Right atrium auricular region (tissue), 2 donors: ENCODE measurements at regions not wholly inside any gene's neighbourhood (a gene's known extent, or its start where the extent isn't known, plus 50 kb on each side); places are given as distances from the start of the nearest gene placed in this dataset.

ENCODE experiments used
- DNase-seq: peaks from one replicate; pipeline ENCODE4 v3.0.0-alpha.2; 2019; ENCODE audit warnings: low spot score
- H3K27ac ChIP-seq, 2 donors: fragments of 200-600 bp; sonication (generic); 1 replicate in 1 of 2; 2 replicates in 1 of 2; pipeline ENCODE4 v1.5.1; 2016 to 2019
- H3K27me3 ChIP-seq, 2 donors: fragments of 200-600 bp; sonication (generic); one replicate each; pipeline versions ENCODE4 v1.5.1 to v1.6.0; 2017 to 2019
- H3K36me3 ChIP-seq: fragments of 200-600 bp; sonication (generic); one replicate; pipeline ENCODE4 v1.5.1; 2016
- H3K4me1 ChIP-seq, 2 donors: fragments of 200-600 bp; sonication (generic); one replicate each; pipeline versions ENCODE4 v1.5.1 to v1.6.0; 2017 to 2019
- H3K4me3 ChIP-seq, 2 donors: fragments of 200-600 bp; sonication (generic); 1 replicate in 1 of 2; 2 replicates in 1 of 2; pipeline ENCODE4 v1.5.1; 2017 to 2019; ENCODE audit warnings: mild to moderate bottlenecking in 1 of 2, moderate library complexity in 1 of 2
- H3K9me3 ChIP-seq, 2 donors: fragments of 200-600 bp; sonication (generic); one replicate each; pipeline ENCODE4 v1.5.1; 2019
- TF ChIP-seq, protein P1 (sequence below), 2 donors: fragments of 200-600 bp; sonication (generic); IDR thresholded peaks; one replicate each; pipeline ENCODE4 v1.5.1; 2019; ENCODE audit warnings: antibody characterized with exemption in 2 of 2

DNA sequence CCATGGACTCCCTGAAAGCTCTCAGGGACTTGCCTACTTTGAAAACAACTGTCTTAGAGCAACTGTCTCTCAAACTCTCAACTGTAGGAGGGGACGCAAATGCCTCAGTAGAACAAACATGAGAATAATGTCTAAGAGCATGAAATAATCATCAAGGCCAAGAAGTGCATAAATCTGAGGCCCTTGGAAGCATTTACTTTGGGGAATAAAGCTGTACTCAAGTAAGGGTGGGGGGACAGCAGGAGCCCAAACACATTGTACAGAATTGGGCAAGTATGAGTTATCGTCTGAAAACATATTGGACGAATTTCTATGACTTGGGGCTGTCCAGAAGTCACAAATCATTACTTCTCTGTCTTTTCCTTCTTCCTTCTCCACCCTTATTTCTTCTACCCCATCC lies 96.3 kb upstream of the HMHB1 start:
- peak overlapping the region in 1 of 2 donors; percentile 7 for H3K27ac ChIP-seq
- no peaks in the 10 kb centered on the region for H3K9me3 ChIP-seq
- H3K4me3 ChIP-seq = no peak overlapping the region
- DNase-seq = no peak
- peaks cover 0 to 24% of the 10 kb centered on the region in 2 donors for H3K4me1 ChIP-seq
- no peaks in the 10 kb centered on the region for H3K36me3 ChIP-seq
- TF ChIP-seq, protein P1, sequence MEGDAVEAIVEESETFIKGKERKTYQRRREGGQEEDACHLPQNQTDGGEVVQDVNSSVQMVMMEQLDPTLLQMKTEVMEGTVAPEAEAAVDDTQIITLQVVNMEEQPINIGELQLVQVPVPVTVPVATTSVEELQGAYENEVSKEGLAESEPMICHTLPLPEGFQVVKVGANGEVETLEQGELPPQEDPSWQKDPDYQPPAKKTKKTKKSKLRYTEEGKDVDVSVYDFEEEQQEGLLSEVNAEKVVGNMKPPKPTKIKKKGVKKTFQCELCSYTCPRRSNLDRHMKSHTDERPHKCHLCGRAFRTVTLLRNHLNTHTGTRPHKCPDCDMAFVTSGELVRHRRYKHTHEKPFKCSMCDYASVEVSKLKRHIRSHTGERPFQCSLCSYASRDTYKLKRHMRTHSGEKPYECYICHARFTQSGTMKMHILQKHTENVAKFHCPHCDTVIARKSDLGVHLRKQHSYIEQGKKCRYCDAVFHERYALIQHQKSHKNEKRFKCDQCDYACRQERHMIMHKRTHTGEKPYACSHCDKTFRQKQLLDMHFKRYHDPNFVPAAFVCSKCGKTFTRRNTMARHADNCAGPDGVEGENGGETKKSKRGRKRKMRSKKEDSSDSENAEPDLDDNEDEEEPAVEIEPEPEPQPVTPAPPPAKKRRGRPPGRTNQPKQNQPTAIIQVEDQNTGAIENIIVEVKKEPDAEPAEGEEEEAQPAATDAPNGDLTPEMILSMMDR (IDR thresholded peaks at IDR 0.05) = no peak
- H3K27me3 ChIP-seq = no peaks in the 10 kb centered on the region

DNA sequence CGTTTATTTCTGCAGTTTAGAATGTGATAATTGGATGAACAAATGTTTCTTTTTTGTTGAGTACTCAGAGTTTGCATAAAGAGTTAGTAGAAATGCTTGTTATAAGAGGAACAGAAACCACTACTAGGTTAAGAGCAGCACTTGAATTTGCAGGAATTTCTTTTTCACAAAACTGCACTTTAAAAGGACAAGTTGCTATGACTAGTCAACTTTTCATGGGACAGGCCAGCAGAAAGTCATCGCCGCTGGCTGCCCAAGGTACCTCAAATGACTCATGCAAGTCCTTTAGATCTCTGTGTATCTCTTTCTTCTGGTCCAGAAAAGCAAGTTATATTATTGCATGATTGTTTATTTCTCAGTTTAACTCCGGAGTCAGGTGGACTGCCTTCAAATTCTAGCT lies 97.3 kb upstream of the HMHB1 start:
- Histone ChIP-seq H3K4me1 (peaks cover 0 to 24% of the 10 kb centered on the region in 2 donors), H3K27ac (no peak overlapping the region)
- peak; percentile 61 for DNase-seq

DNA sequence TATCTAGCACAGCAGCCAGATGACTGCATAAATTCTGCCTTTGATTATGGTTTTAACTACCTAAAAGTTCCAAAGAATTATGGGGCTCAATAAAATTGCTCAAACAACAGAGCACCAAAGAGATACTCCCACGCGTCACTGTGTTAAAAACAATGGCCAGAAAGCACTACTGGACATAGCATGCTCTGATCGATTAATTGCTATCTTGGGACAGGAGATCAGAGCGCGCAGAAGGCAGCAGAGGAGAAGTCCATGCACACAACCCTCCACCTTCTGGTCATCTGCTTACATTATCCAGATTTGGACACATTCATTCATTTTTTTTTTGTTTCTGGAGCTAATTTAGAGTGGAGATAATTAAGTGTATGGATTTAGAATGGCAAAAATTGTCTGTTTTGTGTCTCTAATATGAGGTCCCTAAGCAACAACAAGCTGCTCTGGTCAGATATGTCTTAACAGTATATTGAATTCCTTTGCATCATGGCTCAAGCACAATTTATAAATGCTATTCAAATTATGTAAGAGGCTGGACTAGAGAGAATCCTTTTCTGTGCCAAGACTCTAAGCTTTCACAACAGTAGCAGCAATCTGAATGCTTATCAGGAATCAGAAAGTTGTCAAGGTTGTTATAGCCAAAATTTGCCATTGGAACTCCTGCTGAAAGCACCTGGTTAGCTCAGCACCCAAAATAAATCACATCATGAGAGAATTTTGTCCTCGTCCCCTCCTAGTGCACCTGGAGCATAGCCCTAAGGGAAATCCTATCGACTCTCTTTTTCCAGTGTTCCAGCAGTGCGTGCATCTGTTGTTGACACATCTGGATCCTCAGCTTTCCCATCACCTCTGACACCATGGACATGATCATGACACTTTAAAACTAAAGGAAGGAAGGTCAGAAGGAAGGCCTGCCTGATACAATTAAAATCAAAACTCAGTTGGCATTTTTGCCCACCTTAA lies 98.6 kb upstream of the HMHB1 start:
- H3K27me3 ChIP-seq = no peaks in the 10 kb centered on the region
- TF ChIP-seq, protein P1 (IDR thresholded peaks at IDR 0.05) = no peak
- peaks cover 0 to 24% of the 10 kb centered on the region in 2 donors for H3K4me1 ChIP-seq
- no peaks in the 10 kb centered on the region for H3K9me3 ChIP-seq
- H3K27ac ChIP-seq = peak overlapping the region in 1 of 2 donors; percentile 9
- H3K36me3 ChIP-seq = no peaks in the 10 kb centered on the region
- DNase-seq = no peak
- no peak overlapping the region for H3K4me3 ChIP-seq

More for the DNA sequence above, 97.3 kb upstream of the HMHB1 start:
- H3K27me3 ChIP-seq = no peaks in the 10 kb centered on the region
- no peaks in the 10 kb centered on the region for H3K9me3 ChIP-seq
- H3K36me3 ChIP-seq = no peaks in the 10 kb centered on the region
- TF ChIP-seq, protein P1 (IDR thresholded peaks at IDR 0.05) = no peak
- H3K4me3 ChIP-seq = no peak overlapping the region

DNA sequence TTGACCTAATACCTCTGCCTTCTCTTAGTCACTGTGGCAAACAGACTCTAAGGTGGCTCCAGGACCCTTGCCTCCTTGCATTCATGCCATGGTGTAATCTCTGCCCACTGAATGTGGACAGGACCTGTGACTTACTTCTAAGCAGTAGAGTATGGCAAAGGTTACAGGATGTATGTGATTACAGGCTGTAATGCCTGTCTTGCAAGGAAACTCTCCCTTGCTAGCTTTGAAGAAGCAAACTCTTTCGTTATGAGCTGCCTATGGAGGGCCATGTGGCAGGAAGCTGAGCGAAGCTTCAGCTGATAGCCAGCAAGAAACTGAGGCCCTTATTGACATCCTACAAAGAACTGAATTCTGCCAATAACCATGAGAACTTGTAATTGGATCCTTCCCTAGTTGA lies 103.3 kb upstream of the HMHB1 start:
- Histone ChIP-seq H3K9me3 (no peaks in the 10 kb centered on the region), H3K27me3 (no peaks in the 10 kb centered on the region), H3K4me3 (no peak overlapping the region), H3K36me3 (no peaks in the 10 kb centered on the region), H3K4me1 (peaks cover 0 to 10% of the 10 kb centered on the region in 2 donors), H3K27ac (no peak overlapping the region)
- TF ChIP-seq, protein P1 (IDR thresholded peaks at IDR 0.05) = no peak
- DNase-seq = no peak

DNA sequence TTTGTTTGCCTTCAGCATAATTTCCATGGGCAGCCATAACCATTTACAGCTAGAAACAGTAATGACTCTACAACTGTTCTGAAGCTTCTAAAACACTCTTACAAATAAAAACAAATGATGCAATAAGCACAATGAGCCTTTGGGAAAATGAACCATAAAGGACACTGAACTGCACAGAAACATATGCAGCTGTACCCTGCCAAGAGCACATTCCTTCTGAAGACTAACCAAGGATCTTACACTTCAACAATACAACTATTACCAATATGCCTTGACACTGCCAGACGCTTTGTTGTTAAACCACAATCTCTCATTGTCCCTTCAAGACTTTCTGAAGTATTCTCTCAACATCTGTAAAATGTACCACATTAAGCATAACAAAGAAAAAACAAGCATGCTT lies 104.2 kb upstream of the HMHB1 start:
- H3K4me1 ChIP-seq = peaks cover 0 to 2% of the 10 kb centered on the region in 2 donors
- no peaks in the 10 kb centered on the region for H3K9me3 ChIP-seq
- no peaks in the 10 kb centered on the region for H3K27me3 ChIP-seq
- DNase-seq = no peak
- TF ChIP-seq, protein P1 (IDR thresholded peaks at IDR 0.05) = no peak
- H3K27ac ChIP-seq = no peak overlapping the region
- no peak overlapping the region for H3K4me3 ChIP-seq
- no peaks in the 10 kb centered on the region for H3K36me3 ChIP-seq
